Neuronal stem cell (in vitro differentiated cells): ENCODE measurements at regions not wholly inside any gene's neighbourhood (a gene's known extent, or its start where the extent isn't known, plus 50 kb on each side); places are given as distances from the start of the nearest gene placed in this dataset.
A peak's percentile ranks its signal among the peaks of the same experiment; 100 is the strongest.
"Not testable (repeated sequence)": the region's sequence is repeated elsewhere in the genome, so short reads cannot be mapped to it uniquely, and the experiment has no call there.

Source experiments
- DNase-seq: peaks from one replicate; pipeline ENCODE4 v3.0.0-alpha.2; 2013; ENCODE audit warnings: low spot score
- H2AFZ ChIP-seq: one replicate; pipeline ENCODE4 v1.6.1; 2013; ENCODE audit warnings: mild to moderate bottlenecking, low read length, inconsistent platforms
- H2AK5ac ChIP-seq: 2 replicates; pipeline ENCODE4 v1.6.1; 2013; ENCODE audit warnings: low read depth, mild to moderate bottlenecking, inconsistent platforms, low read length, moderate library complexity, mixed read lengths
- H2BK120ac ChIP-seq: 2 replicates; pipeline ENCODE4 v1.6.1; 2013; ENCODE audit warnings: low read depth, mild to moderate bottlenecking, inconsistent platforms, low read length, moderate library complexity, mixed read lengths
- H2BK12ac ChIP-seq: one replicate; pipeline ENCODE4 v1.6.1; 2013; ENCODE audit warnings: low read length, inconsistent platforms
- H2BK15ac ChIP-seq: 2 replicates; pipeline ENCODE4 v1.6.1; 2013; ENCODE audit warnings: mild to moderate bottlenecking, low read length, inconsistent platforms, mixed read lengths
- H2BK5ac ChIP-seq: one replicate; pipeline ENCODE4 v1.6.1; 2013; ENCODE audit warnings: inconsistent platforms, mild to moderate bottlenecking, low read length, moderate library complexity
- H3K14ac ChIP-seq: one replicate; pipeline ENCODE4 v1.6.1; 2013; ENCODE audit warnings: low read length, inconsistent platforms
- H3K18ac ChIP-seq: 2 replicates; pipeline ENCODE4 v1.6.1; 2013; ENCODE audit warnings: low read length, inconsistent platforms
- H3K23ac ChIP-seq: 2 replicates; pipeline ENCODE4 v1.6.1; 2013; ENCODE audit warnings: low read depth, mild to moderate bottlenecking, mixed read lengths, low read length, inconsistent platforms; ENCODE audit not compliant: poor library complexity
- H3K27ac ChIP-seq: replicated peaks from 3 replicates; pipeline ENCODE4 v1.5.1; 2013; ENCODE audit warnings: low read length, inconsistent platforms
- H3K27me3 ChIP-seq, 3 experiments: 2 replicates each; pipeline ENCODE4 v1.6.1; 2013; ENCODE audit warnings: low read length in 3 of 3, mild to moderate bottlenecking in 2 of 3, inconsistent platforms in 1 of 3, low read depth in 1 of 3, mixed read lengths in 1 of 3, moderate library complexity in 1 of 3; ENCODE audit not compliant: control insufficient read depth in 3 of 3, insufficient read depth in 3 of 3
- H3K36me3 ChIP-seq, 2 donors: replicated peaks in 1 of 2; 2 replicates each; pipeline ENCODE4 v1.6.1; 2013; ENCODE audit warnings: low read length in 2 of 2; ENCODE audit not compliant: control insufficient read depth in 2 of 2, insufficient read depth in 2 of 2
- H3K4ac ChIP-seq: 2 replicates; pipeline ENCODE4 v1.6.1; 2013; ENCODE audit warnings: inconsistent platforms, mild to moderate bottlenecking, low read length, moderate library complexity
- H3K4me1 ChIP-seq, 2 donors: 1 replicate in 1 of 2; 2 replicates in 1 of 2; pipeline ENCODE4 v1.6.1; 2013; ENCODE audit warnings: low read length in 2 of 2, low read depth in 1 of 2; ENCODE audit not compliant: control insufficient read depth in 2 of 2, insufficient read depth in 1 of 2
- H3K4me2 ChIP-seq: one replicate; pipeline ENCODE4 v1.6.1; 2013; ENCODE audit warnings: mild to moderate bottlenecking, low read length, inconsistent platforms; ENCODE audit not compliant: insufficient read depth, poor library complexity, severe bottlenecking
- H3K4me3 ChIP-seq, 2 donors: 2 replicates each; pipeline ENCODE4 v1.5.1; 2013; ENCODE audit warnings: low read length in 2 of 2, mild to moderate bottlenecking in 2 of 2, inconsistent platforms in 1 of 2, moderate library complexity in 1 of 2
- H3K79me1 ChIP-seq: one replicate; pipeline ENCODE4 v1.6.1; 2013; ENCODE audit warnings: low read depth, mild to moderate bottlenecking, inconsistent platforms, low read length, moderate library complexity
- H3K9ac ChIP-seq: one replicate; pipeline ENCODE4 v1.6.1; 2013; ENCODE audit warnings: mild to moderate bottlenecking, low read depth, low read length, inconsistent platforms; ENCODE audit not compliant: poor library complexity
- H3K9me3 ChIP-seq, 2 donors: replicated peaks in 1 of 2; 2 replicates each; pipeline versions ENCODE3 to v1.6.1; 2013; ENCODE audit warnings: low read length in 2 of 2, mild to moderate bottlenecking in 2 of 2, inconsistent platforms in 1 of 2, low read depth in 1 of 2, mixed read lengths in 1 of 2, moderate library complexity in 1 of 2; ENCODE audit not compliant: control insufficient read depth in 2 of 2, insufficient read depth in 1 of 2
- H4K8ac ChIP-seq: one replicate; pipeline ENCODE4 v1.6.1; 2013; ENCODE audit warnings: low read depth, mild to moderate bottlenecking, inconsistent platforms, low read length, moderate library complexity
- H4K91ac ChIP-seq: one replicate; pipeline ENCODE4 v1.6.1; 2013; ENCODE audit warnings: low read length, low read depth, mild to moderate bottlenecking, inconsistent platforms; ENCODE audit not compliant: poor library complexity
- whole genome bisulfite sequencing, 2 donors: extraction: QIAGEN DNeasy Blood & Tissue Kit; methylation state at CpG; one replicate each; pipeline ENCODE4 v1.1.7; 2013; ENCODE audit warnings: missing lambda C conversion rate in 2 of 2, mixed read lengths in 1 of 2; ENCODE audit not compliant: insufficient read length in 2 of 2, insufficient replicate concordance in 1 of 2; ENCODE audit errors: extremely low coverage in 2 of 2; 5-methylcytosine and 5-hydroxymethylcytosine counted together

GRCh38 chr12:58750484-58750883 is 169.8 kb downstream of the LRIG3 start:
- no peaks in the 10 kb centered on the region for H3K27me3 ChIP-seq
- H3K9me3 ChIP-seq: no peaks in the 10 kb centered on the region
- no peak overlapping the region for H3K4me3 ChIP-seq
- H3K4ac ChIP-seq: no peak overlapping the region
- DNase-seq: no peak
- no peaks in the 10 kb centered on the region for H3K79me1 ChIP-seq
- H3K36me3 ChIP-seq: no peaks in the 10 kb centered on the region
- H2AK5ac ChIP-seq: no peak overlapping the region
- H3K9ac ChIP-seq: no peak overlapping the region
- no peak overlapping the region for H3K27ac ChIP-seq
- H3K14ac ChIP-seq: no peak overlapping the region
- H2BK12ac ChIP-seq: no peak overlapping the region
- no peak overlapping the region for H4K91ac ChIP-seq
- H2BK15ac ChIP-seq: no peak overlapping the region
- H2BK5ac ChIP-seq: no peak overlapping the region
- no peak overlapping the region for H3K23ac ChIP-seq
- no peak overlapping the region for H3K4me2 ChIP-seq
- no CpG with 5 or more reads among the region's 3 CpGs for whole genome bisulfite sequencing, 2 donors
- no peak overlapping the region for H3K18ac ChIP-seq
- H2AFZ ChIP-seq: no peak overlapping the region
- no peak overlapping the region for H2BK120ac ChIP-seq
- H3K4me1 ChIP-seq: no peaks in the 10 kb centered on the region
- H4K8ac ChIP-seq: no peak overlapping the region

- Histone ChIP-seq H3K27me3 (no peaks in the 10 kb centered on the region), H2AK5ac (no peak overlapping the region), H3K4me1 (peaks cover 2 to 17% of the 10 kb centered on the region in 2 donors), H2BK15ac (no peak overlapping the region), H3K14ac (no peak overlapping the region), H3K9ac (no peak overlapping the region), H3K4me2 (no peak overlapping the region), H2BK5ac (no peak overlapping the region), H3K4me3 (no peak overlapping the region), H3K4ac (no peak overlapping the region), H3K27ac (no peak overlapping the region), H4K8ac (no peak overlapping the region), H4K91ac (no peak overlapping the region), H3K9me3 (no peaks in the 10 kb centered on the region), H3K18ac (no peak overlapping the region), H2BK120ac (no peak overlapping the region), H3K36me3 (no peaks in the 10 kb centered on the region), H2BK12ac (peak overlapping the region; percentile 52), H3K23ac (no peak overlapping the region), H3K79me1 (no peaks in the 10 kb centered on the region), H2AFZ (no peak overlapping the region)
- no peak for DNase-seq
- no CpG with 5 or more reads among the region's 7 CpGs for WGBS, 2 donors
These were observed 162.9 kb downstream of the LRIG3 start for GRCh38 chr12:58757422-58757821.

GRCh38 chr12:58759745-58760144 is 160.6 kb downstream of the LRIG3 start:
- H2BK120ac ChIP-seq, H3K27ac ChIP-seq, H3K9me3 ChIP-seq, H3K4me2 ChIP-seq, H2BK15ac ChIP-seq, H2BK12ac ChIP-seq, H3K27me3 ChIP-seq, H2AK5ac ChIP-seq, H3K4me3 ChIP-seq, H3K4ac ChIP-seq, H3K79me1 ChIP-seq, H3K9ac ChIP-seq, H3K18ac ChIP-seq, H3K23ac ChIP-seq, H3K14ac ChIP-seq, DNase-seq, H2AFZ ChIP-seq, H4K91ac ChIP-seq, H4K8ac ChIP-seq, H3K36me3 ChIP-seq, H2BK5ac ChIP-seq: not testable (repeated sequence)
- H3K4me1 ChIP-seq: peaks cover 2 to 20% of the 10 kb centered on the region in 2 donors
- no CpG with 5 or more reads among the region's 1 CpG for WGBS, 2 donors

GRCh38 chr12:58761308-58761707 is 159.0 kb downstream of the LRIG3 start:
- Histone ChIP-seq H2BK12ac (no peak overlapping the region), H2AK5ac (no peak overlapping the region), H3K36me3 (no peaks in the 10 kb centered on the region), H2BK15ac (no peak overlapping the region), H3K4me2 (no peak overlapping the region), H3K23ac (no peak overlapping the region), H2BK5ac (no peak overlapping the region), H3K4ac (no peak overlapping the region), H3K9ac (no peak overlapping the region), H3K18ac (no peak overlapping the region), H2BK120ac (no peak overlapping the region), H3K79me1 (no peaks in the 10 kb centered on the region), H4K8ac (no peak overlapping the region), H3K9me3 (no peaks in the 10 kb centered on the region), H3K4me1 (peaks cover 2 to 24% of the 10 kb centered on the region in 2 donors), H3K27ac (peak overlapping the region; percentile 27), H3K4me3 (no peak overlapping the region), H2AFZ (no peak overlapping the region), H3K14ac (no peak overlapping the region), H4K91ac (no peak overlapping the region), H3K27me3 (no peaks in the 10 kb centered on the region)
- WGBS, 2 donors: no CpG with 5 or more reads among the region's 1 CpG
- peak; percentile 15 for DNase-seq
